HL-60 (cell line): ENCODE measurements at regions not wholly inside any gene's neighbourhood (a gene's known extent, or its start where the extent isn't known, plus 50 kb on each side); places are given as distances from the start of the nearest gene placed in this dataset.

ENCODE experiments used
- CTCF ChIP-seq: IDR thresholded peaks from one replicate; pipeline ENCODE4 v1.5.1; 2011; ENCODE audit warnings: low read length, control low read depth, inconsistent platforms; ENCODE audit not compliant: insufficient read depth
- POLR2AphosphoS5 ChIP-seq: IDR thresholded peaks from 2 replicates; pipeline ENCODE4 v1.6.1; 2012; ENCODE audit warnings: low read depth
- REST ChIP-seq: IDR thresholded peaks from 2 replicates; pipeline ENCODE4 v1.6.1; 2012; ENCODE audit warnings: low read depth; ENCODE audit not compliant: insufficient replicate concordance

DNA sequence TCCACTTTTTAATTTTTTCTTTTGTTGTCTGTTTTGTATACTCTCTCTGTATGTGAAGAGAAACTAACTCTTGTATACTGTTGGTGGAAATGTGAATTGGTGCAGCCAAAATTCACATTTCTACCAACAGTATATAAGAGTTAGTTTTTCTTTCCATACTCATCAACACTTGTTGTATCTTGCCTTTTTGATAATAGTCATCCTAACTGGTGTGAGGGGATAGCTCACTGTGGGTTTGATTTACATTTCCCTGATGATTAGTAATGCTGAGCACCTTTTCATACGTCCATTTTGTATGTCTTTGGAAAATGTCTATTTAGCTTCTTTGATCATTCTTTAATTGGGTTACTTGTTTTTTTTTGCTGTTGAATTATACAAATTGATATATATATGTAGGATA is 375.5 kb upstream of the IGFBP3 start:
- TF ChIP-seq CTCF (no peak), POLR2AphosphoS5 (no peak), REST (no peak)
